ENCODE measurements at regions not wholly inside any gene's neighbourhood (a gene's known extent, or its start where the extent isn't known, plus 50 kb on each side); places are given as distances from the start of the nearest gene placed in this dataset.

DNA sequence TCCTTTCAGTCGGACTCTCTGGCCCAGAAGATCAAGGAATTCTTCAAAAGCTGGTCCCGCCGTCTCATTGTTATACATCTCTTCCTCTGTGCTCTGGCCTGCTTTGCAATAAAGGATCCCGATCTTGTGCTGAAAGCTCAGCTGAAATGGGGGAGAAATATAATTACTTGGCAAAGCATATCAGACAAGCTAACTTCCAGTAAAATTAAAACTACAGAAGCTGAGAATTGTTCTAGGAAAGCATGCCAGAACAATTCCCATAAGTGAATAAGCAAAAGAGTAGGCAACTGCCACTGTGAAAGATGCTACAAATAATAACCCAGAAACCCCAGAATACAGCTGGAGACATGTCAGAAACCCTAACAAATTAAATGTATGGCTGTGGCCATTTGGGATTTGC lies 146.1 kb downstream of the SIPA1L2 start (continued):
- TF ChIP-seq TAL1 (IDR thresholded peaks at IDR 0.05) (no peak), TARDBP (IDR thresholded peaks at IDR 0.05) (no peak), RFX7 (CRISPR knock-in tag; IDR thresholded peaks at IDR 0.05) (no peak), STAT5B (CRISPR knock-in tag; IDR thresholded peaks at IDR 0.05) (no peak), HMGN3 (IDR thresholded peaks at IDR 0.05; ENCODE audit: borderline replicate concordance, extremely low read depth, insufficient read length, low read depth, low read length) (no peak), CBX5 (IDR thresholded peaks at IDR 0.05; ENCODE audit: borderline replicate concordance, low read depth) (no peak), PRMT5 (CRISPR knock-in tag; IDR thresholded peaks at IDR 0.05) (no peak), CBFB (CRISPR knock-in tag; IDR thresholded peaks at IDR 0.05) (no peak)
- TF ChIP-seq, protein P1, sequence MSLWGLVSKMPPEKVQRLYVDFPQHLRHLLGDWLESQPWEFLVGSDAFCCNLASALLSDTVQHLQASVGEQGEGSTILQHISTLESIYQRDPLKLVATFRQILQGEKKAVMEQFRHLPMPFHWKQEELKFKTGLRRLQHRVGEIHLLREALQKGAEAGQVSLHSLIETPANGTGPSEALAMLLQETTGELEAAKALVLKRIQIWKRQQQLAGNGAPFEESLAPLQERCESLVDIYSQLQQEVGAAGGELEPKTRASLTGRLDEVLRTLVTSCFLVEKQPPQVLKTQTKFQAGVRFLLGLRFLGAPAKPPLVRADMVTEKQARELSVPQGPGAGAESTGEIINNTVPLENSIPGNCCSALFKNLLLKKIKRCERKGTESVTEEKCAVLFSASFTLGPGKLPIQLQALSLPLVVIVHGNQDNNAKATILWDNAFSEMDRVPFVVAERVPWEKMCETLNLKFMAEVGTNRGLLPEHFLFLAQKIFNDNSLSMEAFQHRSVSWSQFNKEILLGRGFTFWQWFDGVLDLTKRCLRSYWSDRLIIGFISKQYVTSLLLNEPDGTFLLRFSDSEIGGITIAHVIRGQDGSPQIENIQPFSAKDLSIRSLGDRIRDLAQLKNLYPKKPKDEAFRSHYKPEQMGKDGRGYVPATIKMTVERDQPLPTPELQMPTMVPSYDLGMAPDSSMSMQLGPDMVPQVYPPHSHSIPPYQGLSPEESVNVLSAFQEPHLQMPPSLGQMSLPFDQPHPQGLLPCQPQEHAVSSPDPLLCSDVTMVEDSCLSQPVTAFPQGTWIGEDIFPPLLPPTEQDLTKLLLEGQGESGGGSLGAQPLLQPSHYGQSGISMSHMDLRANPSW (CRISPR knock-in tag; IDR thresholded peaks at IDR 0.05) = no peak
- TF ChIP-seq, protein P2, sequence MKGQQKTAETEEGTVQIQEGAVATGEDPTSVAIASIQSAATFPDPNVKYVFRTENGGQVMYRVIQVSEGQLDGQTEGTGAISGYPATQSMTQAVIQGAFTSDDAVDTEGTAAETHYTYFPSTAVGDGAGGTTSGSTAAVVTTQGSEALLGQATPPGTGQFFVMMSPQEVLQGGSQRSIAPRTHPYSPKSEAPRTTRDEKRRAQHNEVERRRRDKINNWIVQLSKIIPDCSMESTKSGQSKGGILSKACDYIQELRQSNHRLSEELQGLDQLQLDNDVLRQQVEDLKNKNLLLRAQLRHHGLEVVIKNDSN (CRISPR knock-in tag; IDR thresholded peaks at IDR 0.05) = no peak
- TF ChIP-seq, protein P3, sequence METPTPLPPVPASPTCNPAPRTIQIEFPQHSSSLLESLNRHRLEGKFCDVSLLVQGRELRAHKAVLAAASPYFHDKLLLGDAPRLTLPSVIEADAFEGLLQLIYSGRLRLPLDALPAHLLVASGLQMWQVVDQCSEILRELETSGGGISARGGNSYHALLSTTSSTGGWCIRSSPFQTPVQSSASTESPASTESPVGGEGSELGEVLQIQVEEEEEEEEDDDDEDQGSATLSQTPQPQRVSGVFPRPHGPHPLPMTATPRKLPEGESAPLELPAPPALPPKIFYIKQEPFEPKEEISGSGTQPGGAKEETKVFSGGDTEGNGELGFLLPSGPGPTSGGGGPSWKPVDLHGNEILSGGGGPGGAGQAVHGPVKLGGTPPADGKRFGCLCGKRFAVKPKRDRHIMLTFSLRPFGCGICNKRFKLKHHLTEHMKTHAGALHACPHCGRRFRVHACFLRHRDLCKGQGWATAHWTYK (CRISPR knock-in tag; IDR thresholded peaks at IDR 0.05) = no peak

Data from K562 (cell line).